ENCODE measurements at regions not wholly inside any gene's neighbourhood (a gene's known extent, or its start where the extent isn't known, plus 50 kb on each side); places are given as distances from the start of the nearest gene placed in this dataset.

- no peak for DNase-seq
Observed at GRCh38 chr2:145315053-145315452, 795.1 kb upstream of the ZEB2 start.

GRCh38 chr2:145314119-145314633, 794.3 kb upstream of the ZEB2 start:
- DNase-seq = no peak

GRCh38 chr2:145305889-145306288, 786.0 kb upstream of the ZEB2 start:
- no peak for DNase-seq

DNA sequence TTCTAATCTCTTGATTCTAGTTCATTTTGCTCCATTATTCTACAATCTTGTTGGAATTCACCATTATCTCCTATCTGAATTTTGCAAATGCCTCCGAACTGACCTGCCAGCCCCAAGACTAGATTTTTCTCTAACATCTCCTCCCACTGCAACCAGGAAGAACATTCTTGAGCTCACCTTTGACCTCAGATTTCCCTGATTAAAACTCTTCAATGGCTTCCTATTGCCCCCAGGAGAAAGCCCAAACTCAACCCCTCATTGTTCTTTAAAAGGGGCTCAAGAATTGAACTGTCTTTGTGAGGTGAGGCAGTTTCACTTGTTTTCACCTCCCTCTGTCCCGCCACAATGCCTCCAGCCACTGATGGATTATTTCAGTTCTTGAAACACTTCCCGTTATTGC, 784.6 kb upstream of the ZEB2 start:
- no peak for DNase-seq

DNA sequence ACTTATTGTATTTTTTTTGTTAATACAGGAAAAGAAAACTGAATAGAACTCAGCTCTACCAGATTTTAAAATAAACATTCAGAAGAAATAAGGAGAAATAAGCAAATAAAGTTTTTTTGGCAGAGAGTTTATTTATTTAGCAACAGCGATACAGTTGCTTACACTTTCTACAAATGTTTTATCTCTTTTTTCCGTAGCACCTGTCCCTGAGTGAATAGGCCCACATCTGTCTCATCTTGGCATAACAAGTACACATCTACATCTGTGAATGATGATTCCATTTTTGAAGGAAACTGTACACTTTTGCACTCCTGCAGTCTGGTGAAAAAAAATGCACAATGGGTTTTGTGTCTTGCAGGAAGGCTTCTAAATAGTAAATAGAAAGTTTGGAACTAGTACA, 783.6 kb upstream of the ZEB2 start:
- DNase-seq = no peak

GRCh38 chr2:145302886-145303285, 783.0 kb upstream of the ZEB2 start:
- no peak for DNase-seq

DNA sequence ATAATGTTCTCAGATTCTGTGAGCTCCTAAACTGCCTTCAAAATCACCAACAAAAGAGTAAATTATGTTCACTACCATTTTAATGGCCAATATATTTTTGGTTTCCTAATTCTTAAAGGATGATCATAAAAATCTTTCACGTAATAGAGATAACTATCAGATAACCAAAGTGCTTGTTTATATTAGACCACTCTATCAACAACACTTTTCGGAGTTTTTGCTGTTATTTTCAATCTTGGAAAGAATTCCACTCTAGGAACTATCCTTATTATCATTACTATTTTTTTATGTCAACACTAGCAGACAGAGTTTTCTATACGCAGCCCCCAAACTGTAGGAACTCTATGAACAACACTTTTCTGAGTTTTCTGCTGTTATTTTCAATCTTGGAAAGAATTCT, 782.5 kb upstream of the ZEB2 start:
- no peak for DNase-seq

GRCh38 chr2:145299368-145299767, 779.4 kb upstream of the ZEB2 start:
- no peak for DNase-seq

DNA sequence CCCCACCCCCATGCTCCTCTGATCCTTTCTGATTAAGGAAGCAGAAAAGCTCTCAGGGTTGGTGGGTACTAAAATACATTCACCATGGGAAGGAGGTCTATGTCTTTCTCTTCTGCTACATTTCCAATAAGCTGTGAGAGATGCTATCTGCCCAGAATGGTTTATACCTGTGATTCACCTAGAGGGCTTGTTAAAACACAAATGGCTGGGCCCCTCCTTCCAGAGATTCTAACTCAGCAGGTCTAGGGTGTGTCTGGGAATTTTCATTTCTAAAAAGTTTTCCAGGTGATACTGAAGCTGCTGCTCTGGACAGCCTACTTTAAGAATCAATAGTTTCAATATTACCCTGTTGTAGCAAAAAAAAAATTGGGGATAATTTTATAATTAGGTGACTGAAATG, 772.2 kb upstream of the ZEB2 start:
- DNase-seq = no peak

DNA sequence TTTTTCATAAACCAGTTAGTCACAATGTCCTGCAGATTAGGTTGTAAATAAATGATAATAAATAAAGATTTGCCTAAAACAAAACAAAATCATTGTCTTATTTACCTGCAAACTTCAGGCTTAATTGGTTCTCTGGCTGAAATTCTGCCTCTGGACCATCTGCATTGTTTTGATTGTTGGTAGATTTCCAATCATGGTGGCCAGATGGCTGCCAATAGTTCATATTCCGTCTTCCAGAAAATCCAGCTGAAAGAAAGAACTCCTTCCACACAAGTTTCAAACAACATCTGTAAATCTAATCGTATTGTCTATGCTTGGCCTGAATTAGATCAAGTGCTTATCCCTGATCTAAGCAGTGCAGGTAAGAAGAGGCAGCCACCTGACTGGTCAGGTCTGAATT, 771.1 kb upstream of the ZEB2 start:
- no peak for DNase-seq

- no peak for DNase-seq
Observed at GRCh38 chr2:145289946-145290345, 770.0 kb upstream of the ZEB2 start.

DNA sequence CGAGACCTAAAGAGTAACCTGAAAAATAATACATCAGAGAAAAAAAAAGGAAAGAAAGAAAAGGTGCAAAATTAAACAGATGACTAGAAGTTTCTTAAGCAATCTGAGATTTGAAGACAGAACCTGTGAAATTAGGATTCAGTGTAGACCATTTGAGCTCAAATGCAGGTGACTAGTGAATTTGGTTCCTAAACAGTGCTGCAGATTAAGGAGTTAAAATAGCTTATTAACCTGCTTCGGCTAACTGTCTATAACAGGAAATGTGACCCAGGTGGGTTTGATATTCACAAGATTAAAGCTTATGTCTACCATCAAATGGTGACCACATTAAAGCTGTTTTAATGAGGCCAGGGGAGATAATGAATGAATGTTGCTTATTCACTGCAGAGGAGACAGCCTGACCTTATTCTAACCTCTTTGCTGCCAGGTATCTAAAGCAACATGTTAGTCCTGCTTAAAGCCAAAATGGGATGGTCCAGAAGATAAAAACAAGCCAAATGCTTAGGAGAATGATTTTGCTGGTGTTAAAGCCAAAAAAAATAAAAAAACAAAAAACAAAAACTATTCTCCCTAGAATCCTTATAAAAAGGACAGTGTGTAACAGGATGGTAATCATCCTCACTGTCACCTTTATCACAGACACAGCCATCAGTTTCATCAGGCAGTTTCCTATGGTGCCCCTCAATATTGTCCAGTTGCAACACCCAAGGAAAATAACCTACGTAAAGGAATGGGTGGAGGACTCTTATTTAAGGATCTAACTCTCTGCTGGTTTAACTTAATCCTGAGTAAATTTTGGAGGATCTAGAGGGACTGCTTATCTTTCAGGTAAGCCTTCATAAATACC, 769.0 kb upstream of the ZEB2 start:
- DNase-seq = no peak

DNA sequence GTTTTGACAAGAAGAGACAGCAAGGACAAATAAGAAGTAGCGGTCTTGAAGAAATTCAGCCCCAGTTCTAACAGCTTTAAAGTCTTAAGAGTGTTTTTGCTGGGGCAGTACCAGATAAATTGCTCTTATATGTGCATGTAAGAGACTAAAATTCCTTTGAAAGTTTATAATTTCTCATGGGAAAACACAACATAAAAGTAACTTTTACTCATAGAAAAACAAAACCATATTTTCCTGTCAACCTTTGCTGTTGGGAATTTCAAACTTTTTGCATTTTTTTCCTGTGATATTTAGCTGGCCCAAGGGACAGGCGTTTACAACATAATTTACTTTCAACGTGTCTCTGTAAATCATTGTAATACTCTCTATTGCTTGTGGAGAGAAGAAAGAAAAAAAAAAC, 767.8 kb upstream of the ZEB2 start:
- DNase-seq = no peak

DNA sequence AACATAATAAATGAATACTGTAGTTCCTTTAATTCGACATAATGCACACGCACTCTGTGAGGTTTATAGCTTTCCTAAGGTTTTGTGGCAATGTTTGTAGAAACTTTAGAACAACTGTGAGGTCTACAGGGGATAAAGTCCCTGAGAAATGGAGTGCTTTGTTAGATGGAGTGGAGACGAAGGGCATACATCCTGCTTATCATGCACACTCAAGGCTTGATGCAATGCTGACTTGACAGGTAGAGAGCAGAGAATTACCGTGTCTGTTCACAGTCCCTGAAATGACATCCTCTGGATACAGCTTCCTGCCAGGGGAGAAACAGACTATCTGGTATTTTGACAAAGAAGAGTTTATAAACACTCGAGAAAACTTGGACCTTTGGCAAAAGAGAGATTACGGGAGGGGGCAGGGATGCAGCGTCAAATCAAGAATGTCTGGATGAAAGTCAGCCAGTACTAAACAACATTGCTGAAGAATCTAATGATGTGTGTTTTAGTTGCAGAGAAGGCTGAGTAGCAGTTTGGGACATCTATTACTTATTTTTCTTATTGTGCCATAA, 766.9 kb upstream of the ZEB2 start:
- no peak for DNase-seq

GRCh38 chr2:145284551-145284950, 764.6 kb upstream of the ZEB2 start:
- DNase-seq = no peak

DNA sequence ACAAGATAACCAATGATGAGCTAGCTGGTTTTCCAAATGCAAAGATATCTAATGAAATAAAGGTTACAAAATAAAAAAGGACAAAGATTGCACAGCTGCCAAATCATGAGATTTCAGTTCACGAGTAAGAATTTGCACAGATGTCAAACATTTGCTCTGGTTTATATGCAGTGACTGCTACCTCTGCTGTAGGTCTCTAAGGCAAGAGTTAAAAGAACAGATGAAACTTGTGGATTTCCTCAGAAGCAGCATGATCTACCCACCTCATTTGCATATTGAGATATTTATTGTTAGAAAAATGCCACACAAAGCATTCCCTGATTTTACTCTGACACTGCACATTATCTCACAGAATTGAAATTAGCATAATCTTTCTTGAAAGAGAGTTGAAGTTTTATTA, 763.2 kb upstream of the ZEB2 start:
- DNase-seq = no peak

DNA sequence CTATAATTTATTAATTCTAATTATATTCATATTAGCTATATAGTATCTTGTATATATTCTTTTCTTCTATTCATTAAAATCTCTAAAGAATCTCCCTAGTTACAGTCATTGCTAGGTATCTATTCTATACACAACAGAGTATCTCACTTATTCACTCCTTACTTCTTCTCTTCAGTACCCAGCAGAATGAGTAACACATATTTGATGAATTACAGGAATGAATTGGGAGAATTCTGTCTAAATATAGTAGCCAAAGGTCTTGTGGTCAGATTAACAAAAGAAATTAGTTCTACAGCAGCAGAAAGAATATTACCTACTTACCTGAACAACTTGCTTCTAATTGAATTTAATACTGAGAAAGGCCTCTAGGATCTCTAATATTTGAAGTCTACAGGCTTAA, 758.0 kb upstream of the ZEB2 start:
- no peak for DNase-seq

- no peak for DNase-seq
Observed at GRCh38 chr2:145273840-145274239, 753.9 kb upstream of the ZEB2 start.

DNA sequence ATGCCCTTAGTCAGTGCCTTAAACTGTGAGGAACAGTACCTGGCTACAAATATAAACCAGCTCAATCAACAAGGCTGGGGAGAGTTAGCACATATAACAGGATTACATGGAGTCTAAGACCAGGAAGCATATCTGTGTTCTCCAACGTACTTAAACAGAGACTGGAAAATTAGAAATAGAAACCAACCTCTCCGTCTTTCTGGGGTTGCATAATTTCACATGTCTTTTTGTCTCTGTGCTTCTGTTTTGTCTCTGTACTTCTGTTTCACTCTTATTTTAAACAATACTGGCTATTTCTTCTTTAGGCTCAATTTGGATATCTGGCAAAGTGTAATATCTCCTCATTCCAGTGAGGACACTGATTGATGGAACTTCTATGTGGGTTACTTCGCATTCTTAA, 749.0 kb upstream of the ZEB2 start:
- DNase-seq = no peak

DNA sequence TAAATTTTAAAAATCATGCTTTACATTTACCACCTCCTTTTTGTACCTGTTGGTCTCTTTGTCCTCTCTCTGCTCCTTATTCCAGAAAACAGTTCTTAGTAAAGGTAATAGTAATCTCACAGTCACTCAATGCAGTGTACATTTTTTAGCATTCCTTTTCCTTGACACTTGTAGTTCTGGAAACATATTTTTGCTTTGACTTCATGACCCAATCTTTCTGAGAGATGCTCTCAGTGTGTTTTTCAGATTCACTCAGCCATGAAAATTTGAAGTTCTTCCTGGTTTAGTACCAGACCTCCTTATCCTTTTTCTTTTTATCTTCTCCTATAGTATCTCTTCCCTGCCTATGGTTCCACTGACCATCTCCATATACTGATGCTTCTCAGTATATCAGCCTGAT, 747.5 kb upstream of the ZEB2 start:
- no peak for DNase-seq

DNA sequence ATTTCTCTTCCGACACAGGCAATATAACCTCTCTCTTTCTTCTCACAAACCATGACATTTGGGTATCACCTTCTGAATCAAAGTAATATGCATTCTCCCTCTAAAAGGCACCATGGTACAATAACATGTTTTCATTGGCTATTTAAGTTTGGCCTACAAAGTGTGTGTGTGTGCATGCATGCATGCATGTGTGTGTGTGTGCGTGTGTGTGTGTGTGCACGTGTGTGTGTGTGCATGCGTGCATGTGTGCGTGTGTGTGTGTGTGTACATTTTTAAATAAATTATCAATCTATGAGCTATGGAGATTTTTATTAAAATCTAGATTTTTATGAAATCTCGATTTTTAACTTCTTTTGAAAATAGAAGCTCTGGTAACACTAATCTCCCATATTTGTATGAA, 745.3 kb upstream of the ZEB2 start:
- DNase-seq = no peak

DNA sequence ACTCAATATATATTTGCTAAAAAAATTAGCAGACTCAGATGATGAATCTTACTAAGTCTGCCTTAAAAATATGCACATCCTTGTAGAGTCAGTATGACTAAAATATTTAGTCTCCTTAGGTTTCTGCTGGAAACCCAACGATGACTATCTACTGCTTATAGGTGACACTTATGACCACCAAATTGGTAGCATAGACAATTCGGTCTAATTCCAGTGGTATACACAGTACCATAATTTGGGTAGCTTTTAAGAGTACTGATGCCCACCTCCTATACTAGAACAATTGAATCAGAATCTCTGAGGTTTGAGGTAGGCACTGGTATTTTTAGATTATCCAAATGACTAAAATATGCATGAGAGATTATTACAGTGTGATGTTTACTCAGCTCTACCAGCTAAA, 740.8 kb upstream of the ZEB2 start:
- no peak for DNase-seq

DNA sequence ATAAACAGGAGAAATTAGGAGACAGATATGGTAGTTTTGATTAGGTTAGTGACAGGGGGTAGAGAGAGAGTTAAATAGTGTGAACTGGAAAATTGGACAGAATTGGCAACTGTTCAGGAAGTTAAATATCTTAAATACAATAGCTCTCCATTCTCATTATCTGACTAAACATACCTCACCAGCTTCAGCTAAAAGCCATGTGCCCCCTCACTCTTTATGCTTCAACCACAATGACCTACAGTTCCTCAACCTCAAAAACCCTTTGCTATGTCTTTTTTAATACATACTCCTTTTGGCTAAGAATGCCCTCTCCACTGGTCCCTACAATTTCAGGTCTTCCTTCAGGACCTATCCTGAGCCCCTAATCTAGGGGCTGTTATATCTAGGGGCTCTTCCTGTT, 740.2 kb upstream of the ZEB2 start:
- no peak for DNase-seq

GRCh38 chr2:145258903-145259579, 739.1 kb upstream of the ZEB2 start:
- DNase-seq = no peak

Measured in NCI-H2029 (cell line).